ENCODE measurements at regions not wholly inside any gene's neighbourhood (a gene's known extent, or its start where the extent isn't known, plus 50 kb on each side); places are given as distances from the start of the nearest gene placed in this dataset.
"Not testable (repeated sequence)": the region's sequence is repeated elsewhere in the genome, so short reads cannot be mapped to it uniquely, and the experiment has no call there.

- DNase-seq (ENCODE audit: extremely low read depth, low read depth): no peak
- TF ChIP-seq CTCF (IDR thresholded peaks at IDR 0.05; ENCODE audit: low read depth, low read length, missing control alignments): no peak
- no peak overlapping the region for H3K4me3 ChIP-seq (replicated peaks; ENCODE audit: low read depth, low read length)
Observed at GRCh38 chr13:42381165-42381425, 109.1 kb downstream of the AKAP11 start.

- H3K4me3 ChIP-seq (replicated peaks; ENCODE audit: low read depth, low read length); DNase-seq (ENCODE audit: extremely low read depth, low read depth): not testable (repeated sequence)
Observed at GRCh38 chr13:42381426-42381825, 109.5 kb downstream of the AKAP11 start.

- no peak for TF ChIP-seq CTCF (IDR thresholded peaks at IDR 0.05; ENCODE audit: low read depth, low read length, missing control alignments)
- DNase-seq (ENCODE audit: extremely low read depth, low read depth): no peak
Observed at GRCh38 chr13:42383025-42383424, 111.1 kb downstream of the AKAP11 start.

GRCh38 chr13:42384265-42384664 is 112.3 kb downstream of the AKAP11 start:
- no peak for TF ChIP-seq CTCF (IDR thresholded peaks at IDR 0.05; ENCODE audit: low read depth, low read length, missing control alignments)
- no peak overlapping the region for H3K4me3 ChIP-seq (replicated peaks; ENCODE audit: low read depth, low read length)
- peak; percentile 35 for DNase-seq (ENCODE audit: extremely low read depth, low read depth)

More at GRCh38 chr13:42383025-42383424, 111.1 kb downstream of the AKAP11 start:
- H3K4me3 ChIP-seq (replicated peaks; ENCODE audit: low read depth, low read length): no peak overlapping the region

- no peak overlapping the region for H3K4me3 ChIP-seq (replicated peaks; ENCODE audit: low read depth, low read length)
- TF ChIP-seq CTCF (IDR thresholded peaks at IDR 0.05; ENCODE audit: low read depth, low read length, missing control alignments): no peak
- no peak for DNase-seq (ENCODE audit: extremely low read depth, low read depth)
Observed at GRCh38 chr13:42388326-42388725, 116.4 kb downstream of the AKAP11 start.

GRCh38 chr13:42389041-42389440 is 117.1 kb downstream of the AKAP11 start:
- H3K4me3 ChIP-seq (replicated peaks; ENCODE audit: low read depth, low read length): no peak overlapping the region
- no peak for TF ChIP-seq CTCF (IDR thresholded peaks at IDR 0.05; ENCODE audit: low read depth, low read length, missing control alignments)
- no peak for DNase-seq (ENCODE audit: extremely low read depth, low read depth)

GRCh38 chr13:42392180-42392579 is 120.2 kb downstream of the AKAP11 start:
- DNase-seq (ENCODE audit: extremely low read depth, low read depth): no peak
- no peak overlapping the region for H3K4me3 ChIP-seq (replicated peaks; ENCODE audit: low read depth, low read length)
- TF ChIP-seq CTCF (IDR thresholded peaks at IDR 0.05; ENCODE audit: low read depth, low read length, missing control alignments): no peak

Measured in HFF-Myc (cell line).